ENCODE measurements at regions not wholly inside any gene's neighbourhood (a gene's known extent, or its start where the extent isn't known, plus 50 kb on each side); places are given as distances from the start of the nearest gene placed in this dataset.

- H3K9me3 Mint-ChIP-seq, result peaks cover 10 to 35% (median 31%) of the 10 kb centered on the region in 3 donors
- no peak overlapping the region for H3K4me3 ChIP-seq (ENCODE audit: control insufficient read depth in 1 of 2, extremely low read depth in 1 of 2, low read length in 1 of 2)
- DNase-seq (no peak), ATAC-seq (replicated peaks in 1 of 4) (no peak)
- H3K4me1 Mint-ChIP-seq, result no peaks in the 10 kb centered on the region
- H3K27me3 Mint-ChIP-seq, result peaks cover 7 to 9% of the 10 kb centered on the region in 2 donors
- H3K4me3 Mint-ChIP-seq, result no peak overlapping the region
- WGBS (ENCODE audit: insufficient coverage), result no CpG with 5 or more reads among the region's 1 CpG
- ChIA-PET POLR2A (no interaction called here), CTCF (no interaction called here)
- H3K27ac Mint-ChIP-seq, result no peak overlapping the region
- peaks cover 0 to 7% of the 10 kb centered on the region in 2 experiments for H3K27me3 ChIP-seq (replicated peaks in 1 of 2; ENCODE audit: control insufficient read depth in 2 of 2, extremely low read depth in 1 of 2, insufficient read depth in 2 of 2, low read length in 1 of 2)
- H3K9me3 ChIP-seq, result no peaks in the 10 kb centered on the region
- no peaks in the 10 kb centered on the region for H3K4me1 ChIP-seq (ENCODE audit: control insufficient read depth in 1 of 2, extremely low read depth in 1 of 2, insufficient read depth in 2 of 2, low read length in 2 of 2)
- no peak overlapping the region for H3K27ac ChIP-seq (ENCODE audit: low read length)
- no peaks in the 10 kb centered on the region for H3K36me3 Mint-ChIP-seq
- no peaks in the 10 kb centered on the region for H3K36me3 ChIP-seq (ENCODE audit: control insufficient read depth in 2 of 2, extremely low read depth in 1 of 2, insufficient read depth in 1 of 2, low read length in 1 of 2)
These were observed 190.3 kb downstream of the LINC00237 start for GRCh38 chr20:20915844-20916243.

- H3K4me3 Mint-ChIP-seq, result no peak overlapping the region
- no peaks in the 10 kb centered on the region for H3K4me1 Mint-ChIP-seq
- Histone ChIP-seq H3K4me3 (ENCODE audit: control insufficient read depth in 1 of 2, extremely low read depth in 1 of 2, low read length in 1 of 2) (no peak overlapping the region), H3K27ac (ENCODE audit: low read length) (no peak overlapping the region), H3K27me3 (replicated peaks in 1 of 2; ENCODE audit: control insufficient read depth in 2 of 2, extremely low read depth in 1 of 2, insufficient read depth in 2 of 2, low read length in 1 of 2) (peaks cover 0 to 4% of the 10 kb centered on the region in 2 experiments), H3K9me3 (no peaks in the 10 kb centered on the region), H3K36me3 (ENCODE audit: control insufficient read depth in 2 of 2, extremely low read depth in 1 of 2, insufficient read depth in 1 of 2, low read length in 1 of 2) (no peaks in the 10 kb centered on the region), H3K4me1 (ENCODE audit: control insufficient read depth in 1 of 2, extremely low read depth in 1 of 2, insufficient read depth in 2 of 2, low read length in 2 of 2) (no peaks in the 10 kb centered on the region)
- CTCF ChIA-PET, result no interaction called here
- POLR2A ChIA-PET, result no interaction called here
- no peak overlapping the region for H3K27ac Mint-ChIP-seq
- peaks cover 14 to 31% of the 10 kb centered on the region in 2 donors for H3K27me3 Mint-ChIP-seq
- 100% methylated on average over 1 of the region's 2 CpGs for WGBS (ENCODE audit: insufficient coverage)
- DNase-seq, result no peak
- ATAC-seq (replicated peaks in 1 of 4), result no peak
- H3K36me3 Mint-ChIP-seq, result no peaks in the 10 kb centered on the region
- peaks cover 0 to 4% (median 4%) of the 10 kb centered on the region in 3 donors for H3K9me3 Mint-ChIP-seq
These were observed 192.0 kb upstream of the RALGAPA2 start for GRCh38 chr20:20904501-20904831.

GRCh38 chr20:20903773-20904500 lies 191.5 kb upstream of the RALGAPA2 start:
- ATAC-seq (replicated peaks in 1 of 4) (no peak), DNase-seq (no peak)
- H3K36me3 Mint-ChIP-seq, result no peaks in the 10 kb centered on the region
- Histone ChIP-seq H3K36me3 (ENCODE audit: control insufficient read depth in 2 of 2, extremely low read depth in 1 of 2, insufficient read depth in 1 of 2, low read length in 1 of 2) (no peaks in the 10 kb centered on the region), H3K27ac (ENCODE audit: low read length) (no peak overlapping the region), H3K27me3 (replicated peaks in 1 of 2; ENCODE audit: control insufficient read depth in 2 of 2, extremely low read depth in 1 of 2, insufficient read depth in 2 of 2, low read length in 1 of 2) (peaks cover 0 to 4% of the 10 kb centered on the region in 2 experiments), H3K9me3 (no peaks in the 10 kb centered on the region), H3K4me1 (ENCODE audit: control insufficient read depth in 1 of 2, extremely low read depth in 1 of 2, insufficient read depth in 2 of 2, low read length in 2 of 2) (no peaks in the 10 kb centered on the region), H3K4me3 (ENCODE audit: control insufficient read depth in 1 of 2, extremely low read depth in 1 of 2, low read length in 1 of 2) (no peak overlapping the region)
- no peaks in the 10 kb centered on the region for H3K4me1 Mint-ChIP-seq
- H3K27ac Mint-ChIP-seq, result no peak overlapping the region
- H3K4me3 Mint-ChIP-seq, result no peak overlapping the region
- H3K27me3 Mint-ChIP-seq, result peaks cover 14 to 28% of the 10 kb centered on the region in 2 donors
- ChIA-PET CTCF (no interaction called here), POLR2A (no interaction called here)
- peaks cover 0 to 4% (median 4%) of the 10 kb centered on the region in 3 donors for H3K9me3 Mint-ChIP-seq
- 63% methylated on average over 2 of the region's 2 CpGs for WGBS (ENCODE audit: insufficient coverage)

GRCh38 chr20:20897922-20898321 lies 185.5 kb upstream of the RALGAPA2 start:
- POLR2A ChIA-PET, result no interaction called here
- CTCF ChIA-PET, result no interaction called here

GRCh38 chr20:20897145-20897544 lies 184.7 kb upstream of the RALGAPA2 start:
- Histone ChIP-seq H3K36me3 (ENCODE audit: control insufficient read depth in 2 of 2, extremely low read depth in 1 of 2, insufficient read depth in 1 of 2, low read length in 1 of 2) (no peaks in the 10 kb centered on the region), H3K27ac (ENCODE audit: low read length) (no peak overlapping the region), H3K4me3 (ENCODE audit: control insufficient read depth in 1 of 2, extremely low read depth in 1 of 2, low read length in 1 of 2) (no peak overlapping the region), H3K27me3 (replicated peaks in 1 of 2; ENCODE audit: control insufficient read depth in 2 of 2, extremely low read depth in 1 of 2, insufficient read depth in 2 of 2, low read length in 1 of 2) (peaks cover 0 to 4% of the 10 kb centered on the region in 2 experiments), H3K9me3 (no peaks in the 10 kb centered on the region), H3K4me1 (ENCODE audit: control insufficient read depth in 1 of 2, extremely low read depth in 1 of 2, insufficient read depth in 2 of 2, low read length in 2 of 2) (no peaks in the 10 kb centered on the region)
- POLR2A ChIA-PET, result no interaction called here
- H3K27ac Mint-ChIP-seq, result no peak overlapping the region
- peaks cover 0 to 4% (median 4%) of the 10 kb centered on the region in 3 donors for H3K9me3 Mint-ChIP-seq
- H3K27me3 Mint-ChIP-seq, result peaks cover 5 to 10% of the 10 kb centered on the region in 2 donors
- H3K36me3 Mint-ChIP-seq, result no peaks in the 10 kb centered on the region
- no peak overlapping the region for H3K4me3 Mint-ChIP-seq
- no peaks in the 10 kb centered on the region for H3K4me1 Mint-ChIP-seq
- DNase-seq, result no peak
- CTCF ChIA-PET, result interaction anchor here in 1 of 2 donors (0.6 kb wide), 1 partner anchor 338 kb away, joined by 3 read pairs; no protein-coding TSS in a partner anchor
- no peak for ATAC-seq (replicated peaks in 1 of 4)

More at GRCh38 chr20:20897922-20898321, 185.5 kb upstream of the RALGAPA2 start:
- no peak for ATAC-seq (replicated peaks in 1 of 4)
- H3K9me3 Mint-ChIP-seq, result peaks cover 0 to 4% (median 4%) of the 10 kb centered on the region in 3 donors
- Histone ChIP-seq H3K27ac (ENCODE audit: low read length) (no peak overlapping the region), H3K9me3 (no peaks in the 10 kb centered on the region), H3K36me3 (ENCODE audit: control insufficient read depth in 2 of 2, extremely low read depth in 1 of 2, insufficient read depth in 1 of 2, low read length in 1 of 2) (no peaks in the 10 kb centered on the region), H3K27me3 (replicated peaks in 1 of 2; ENCODE audit: control insufficient read depth in 2 of 2, extremely low read depth in 1 of 2, insufficient read depth in 2 of 2, low read length in 1 of 2) (peaks cover 0 to 2% of the 10 kb centered on the region in 2 experiments), H3K4me3 (ENCODE audit: control insufficient read depth in 1 of 2, extremely low read depth in 1 of 2, low read length in 1 of 2) (no peak overlapping the region), H3K4me1 (ENCODE audit: control insufficient read depth in 1 of 2, extremely low read depth in 1 of 2, insufficient read depth in 2 of 2, low read length in 2 of 2) (no peaks in the 10 kb centered on the region)
- H3K4me3 Mint-ChIP-seq, result no peak overlapping the region
- no peaks in the 10 kb centered on the region for H3K36me3 Mint-ChIP-seq
- peaks cover 4 to 8% of the 10 kb centered on the region in 2 donors for H3K27me3 Mint-ChIP-seq
- H3K4me1 Mint-ChIP-seq, result no peaks in the 10 kb centered on the region
- H3K27ac Mint-ChIP-seq, result no peak overlapping the region
- no CpG with 5 or more reads among the region's 4 CpGs for WGBS (ENCODE audit: insufficient coverage)
- no peak for DNase-seq

- CTCF ChIA-PET, result interaction anchor here in 1 of 2 donors (0.6 kb wide), 1 partner anchor 338 kb away, joined by 3 read pairs; no protein-coding TSS in a partner anchor
- H3K36me3 Mint-ChIP-seq, result no peaks in the 10 kb centered on the region
- H3K4me1 ChIP-seq (ENCODE audit: control insufficient read depth in 1 of 2, extremely low read depth in 1 of 2, insufficient read depth in 2 of 2, low read length in 2 of 2), result no peaks in the 10 kb centered on the region
- no peak overlapping the region for H3K4me3 Mint-ChIP-seq
- no peak overlapping the region for H3K4me3 ChIP-seq (ENCODE audit: control insufficient read depth in 1 of 2, extremely low read depth in 1 of 2, low read length in 1 of 2)
- DNase-seq (no peak), ATAC-seq (replicated peaks in 1 of 4) (no peak)
- H3K4me1 Mint-ChIP-seq, result no peaks in the 10 kb centered on the region
- WGBS (ENCODE audit: insufficient coverage), result 87% methylated on average over 2 of the region's 3 CpGs
- H3K36me3 ChIP-seq (ENCODE audit: control insufficient read depth in 2 of 2, extremely low read depth in 1 of 2, insufficient read depth in 1 of 2, low read length in 1 of 2), result no peaks in the 10 kb centered on the region
- POLR2A ChIA-PET, result no interaction called here
- H3K27ac Mint-ChIP-seq, result no peak overlapping the region
- H3K27me3 ChIP-seq (replicated peaks in 1 of 2; ENCODE audit: control insufficient read depth in 2 of 2, extremely low read depth in 1 of 2, insufficient read depth in 2 of 2, low read length in 1 of 2), result peaks cover 0 to 9% of the 10 kb centered on the region in 2 experiments
- peaks cover 0 to under 1% (median under 1%) of the 10 kb centered on the region in 3 donors for H3K9me3 Mint-ChIP-seq
- H3K27ac ChIP-seq (ENCODE audit: low read length), result no peak overlapping the region
- no peaks in the 10 kb centered on the region for H3K9me3 ChIP-seq
- H3K27me3 Mint-ChIP-seq, result peaks cover 5 to 9% of the 10 kb centered on the region in 2 donors
These were observed 184.2 kb upstream of the RALGAPA2 start for GRCh38 chr20:20896606-20897005.

Measured in T-cell (primary cell).